ENCODE measurements at regions not wholly inside any gene's neighbourhood (a gene's known extent, or its start where the extent isn't known, plus 50 kb on each side); places are given as distances from the start of the nearest gene placed in this dataset.

DNA sequence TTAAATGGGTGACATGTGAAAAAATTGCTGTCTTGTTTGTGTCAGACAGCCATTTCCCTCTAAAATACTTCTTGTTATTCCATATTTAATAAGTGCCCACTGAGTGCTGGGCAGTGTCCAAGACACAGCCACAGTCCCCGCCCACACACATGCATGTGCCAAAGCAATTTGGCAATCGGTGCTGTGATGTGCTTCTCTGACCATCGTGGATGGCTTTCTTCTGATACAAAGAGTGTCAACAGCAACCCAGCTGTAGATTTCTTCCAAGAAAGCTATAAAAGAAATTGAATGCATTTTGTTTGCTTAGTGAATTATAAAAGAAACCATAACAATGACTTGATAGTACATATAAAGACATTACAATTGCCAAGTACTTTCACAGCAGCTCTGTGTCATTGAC, 140.5 kb upstream of the ATXN1 start:
- TF ChIP-seq, protein P1, sequence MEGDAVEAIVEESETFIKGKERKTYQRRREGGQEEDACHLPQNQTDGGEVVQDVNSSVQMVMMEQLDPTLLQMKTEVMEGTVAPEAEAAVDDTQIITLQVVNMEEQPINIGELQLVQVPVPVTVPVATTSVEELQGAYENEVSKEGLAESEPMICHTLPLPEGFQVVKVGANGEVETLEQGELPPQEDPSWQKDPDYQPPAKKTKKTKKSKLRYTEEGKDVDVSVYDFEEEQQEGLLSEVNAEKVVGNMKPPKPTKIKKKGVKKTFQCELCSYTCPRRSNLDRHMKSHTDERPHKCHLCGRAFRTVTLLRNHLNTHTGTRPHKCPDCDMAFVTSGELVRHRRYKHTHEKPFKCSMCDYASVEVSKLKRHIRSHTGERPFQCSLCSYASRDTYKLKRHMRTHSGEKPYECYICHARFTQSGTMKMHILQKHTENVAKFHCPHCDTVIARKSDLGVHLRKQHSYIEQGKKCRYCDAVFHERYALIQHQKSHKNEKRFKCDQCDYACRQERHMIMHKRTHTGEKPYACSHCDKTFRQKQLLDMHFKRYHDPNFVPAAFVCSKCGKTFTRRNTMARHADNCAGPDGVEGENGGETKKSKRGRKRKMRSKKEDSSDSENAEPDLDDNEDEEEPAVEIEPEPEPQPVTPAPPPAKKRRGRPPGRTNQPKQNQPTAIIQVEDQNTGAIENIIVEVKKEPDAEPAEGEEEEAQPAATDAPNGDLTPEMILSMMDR (IDR thresholded peaks at IDR 0.05; ENCODE audit: borderline replicate concordance, extremely low read depth, low read length, poor library complexity, severe bottlenecking): no peak
- no peak for TF ChIP-seq EZH2 (IDR thresholded peaks at IDR 0.05; ENCODE audit: borderline replicate concordance, low read depth, low read length, severe bottlenecking)
- no peak overlapping the region for H3K4me3 ChIP-seq (ENCODE audit: low read depth in 1 of 2, low read length in 2 of 2)
- DNase-seq: no peak
- H3K27me3 ChIP-seq (ENCODE audit: insufficient read depth, low read length, poor library complexity): no peaks in the 10 kb centered on the region
- H3K27ac ChIP-seq (ENCODE audit: low read length): no peak overlapping the region
- H3K9me3 ChIP-seq (ENCODE audit: insufficient read depth, low read length, severe bottlenecking): no peaks in the 10 kb centered on the region
- no peaks in the 10 kb centered on the region for H3K79me2 ChIP-seq (ENCODE audit: insufficient read depth, low read length)
- H3K36me3 ChIP-seq (ENCODE audit: insufficient read depth, low read length): no peaks in the 10 kb centered on the region
- no peaks in the 10 kb centered on the region for H3K4me1 ChIP-seq (ENCODE audit: insufficient read depth, low read length)
- no peak overlapping the region for H3K4me2 ChIP-seq (ENCODE audit: insufficient read depth, low read length)
- no peak overlapping the region for H3K9ac ChIP-seq (ENCODE audit: low read depth, low read length)
- ATAC-seq (ENCODE audit: insufficient read depth, low read depth): no peak
- H4K20me1 ChIP-seq (ENCODE audit: insufficient read depth, low read length): no peaks in the 10 kb centered on the region
- H2AFZ ChIP-seq (ENCODE audit: low read depth, low read length): no peak overlapping the region

DNA sequence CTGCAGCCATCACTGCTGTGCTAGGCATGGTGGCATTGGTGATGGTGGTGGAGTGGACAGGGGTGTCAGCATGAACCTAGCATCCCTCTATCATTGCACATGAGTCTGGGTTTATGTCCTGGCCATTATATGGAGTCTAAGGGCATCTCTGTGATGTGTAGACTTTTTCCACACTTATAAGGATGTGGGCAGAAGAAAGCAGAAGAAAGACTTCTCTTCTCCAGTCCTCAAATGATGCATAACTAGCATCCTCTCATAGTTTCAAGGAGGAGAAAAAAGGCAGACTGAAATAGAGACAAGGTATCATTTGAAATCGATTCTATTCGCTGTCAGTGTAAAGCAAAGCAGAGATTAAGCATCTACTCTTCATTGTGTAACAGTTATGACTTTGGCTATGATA, 140.0 kb upstream of the ATXN1 start:
- H3K36me3 ChIP-seq (ENCODE audit: insufficient read depth, low read length): no peaks in the 10 kb centered on the region
- H3K4me1 ChIP-seq (ENCODE audit: insufficient read depth, low read length): no peaks in the 10 kb centered on the region
- TF ChIP-seq EZH2 (IDR thresholded peaks at IDR 0.05; ENCODE audit: borderline replicate concordance, low read depth, low read length, severe bottlenecking): no peak
- TF ChIP-seq, protein P1 (IDR thresholded peaks at IDR 0.05; ENCODE audit: borderline replicate concordance, extremely low read depth, low read length, poor library complexity, severe bottlenecking): no peak
- no peak overlapping the region for H3K4me2 ChIP-seq (ENCODE audit: insufficient read depth, low read length)
- no peaks in the 10 kb centered on the region for H4K20me1 ChIP-seq (ENCODE audit: insufficient read depth, low read length)
- DNase-seq (no peak), ATAC-seq (ENCODE audit: insufficient read depth, low read depth) (no peak)
- H3K9me3 ChIP-seq (ENCODE audit: insufficient read depth, low read length, severe bottlenecking): no peaks in the 10 kb centered on the region
- no peak overlapping the region for H2AFZ ChIP-seq (ENCODE audit: low read depth, low read length)
- no peaks in the 10 kb centered on the region for H3K27me3 ChIP-seq (ENCODE audit: insufficient read depth, low read length, poor library complexity)
- H3K79me2 ChIP-seq (ENCODE audit: insufficient read depth, low read length): no peaks in the 10 kb centered on the region
- no peak overlapping the region for H3K27ac ChIP-seq (ENCODE audit: low read length)
- no peak overlapping the region for H3K4me3 ChIP-seq (ENCODE audit: low read depth in 1 of 2, low read length in 2 of 2)
- no peak overlapping the region for H3K9ac ChIP-seq (ENCODE audit: low read depth, low read length)

DNA sequence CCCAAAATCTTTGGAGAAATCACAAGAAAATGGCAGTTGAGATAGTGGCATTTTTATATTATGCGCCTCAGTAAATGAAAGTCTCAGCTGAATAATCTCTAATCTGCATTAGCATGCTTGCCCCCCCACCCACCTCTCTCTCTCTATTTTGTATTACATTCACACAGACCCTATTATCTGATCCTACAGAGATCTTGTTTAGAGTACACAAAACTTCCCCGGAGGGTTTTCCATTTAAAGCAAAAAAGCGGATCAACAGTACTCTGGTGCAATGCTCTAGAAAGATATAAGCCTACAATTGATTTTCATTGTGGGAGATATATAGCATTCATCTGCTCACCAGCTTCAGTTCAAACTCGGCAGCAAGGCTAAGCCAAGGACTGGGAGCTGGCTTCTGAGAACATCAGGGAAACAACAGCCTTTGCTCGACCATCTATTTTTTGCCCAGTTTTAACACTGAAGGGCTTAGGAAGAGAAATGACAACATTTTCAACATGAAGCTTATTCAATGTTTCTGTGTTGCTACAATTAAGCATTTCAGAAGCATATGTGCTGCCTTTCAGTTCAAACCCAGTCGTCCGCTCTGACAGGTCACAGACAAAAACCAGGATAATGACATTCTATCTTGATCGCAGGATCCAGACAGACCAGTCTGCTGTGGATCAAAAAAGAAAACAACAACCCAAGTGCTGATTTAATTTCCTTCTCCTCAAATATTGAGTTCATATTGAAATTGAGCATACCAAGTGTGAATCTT, 137.6 kb upstream of the ATXN1 start:
- Histone ChIP-seq H3K4me2 (ENCODE audit: insufficient read depth, low read length) (no peak overlapping the region), H3K27ac (ENCODE audit: low read length) (no peak overlapping the region), H3K9ac (ENCODE audit: low read depth, low read length) (no peak overlapping the region), H3K9me3 (ENCODE audit: insufficient read depth, low read length, severe bottlenecking) (no peaks in the 10 kb centered on the region), H3K27me3 (ENCODE audit: insufficient read depth, low read length, poor library complexity) (no peaks in the 10 kb centered on the region), H2AFZ (ENCODE audit: low read depth, low read length) (no peak overlapping the region), H3K36me3 (ENCODE audit: insufficient read depth, low read length) (no peaks in the 10 kb centered on the region), H4K20me1 (ENCODE audit: insufficient read depth, low read length) (no peaks in the 10 kb centered on the region), H3K4me1 (ENCODE audit: insufficient read depth, low read length) (no peaks in the 10 kb centered on the region), H3K4me3 (ENCODE audit: low read depth in 1 of 2, low read length in 2 of 2) (no peak overlapping the region), H3K79me2 (ENCODE audit: insufficient read depth, low read length) (no peaks in the 10 kb centered on the region)
- TF ChIP-seq EZH2 (IDR thresholded peaks at IDR 0.05; ENCODE audit: borderline replicate concordance, low read depth, low read length, severe bottlenecking): no peak
- TF ChIP-seq, protein P1 (IDR thresholded peaks at IDR 0.05; ENCODE audit: borderline replicate concordance, extremely low read depth, low read length, poor library complexity, severe bottlenecking): no peak
- no peak for ATAC-seq (ENCODE audit: insufficient read depth, low read depth)
- DNase-seq: no peak
